ENCODE measurements at regions not wholly inside any gene's neighbourhood (a gene's known extent, or its start where the extent isn't known, plus 50 kb on each side); places are given as distances from the start of the nearest gene placed in this dataset.

DNA sequence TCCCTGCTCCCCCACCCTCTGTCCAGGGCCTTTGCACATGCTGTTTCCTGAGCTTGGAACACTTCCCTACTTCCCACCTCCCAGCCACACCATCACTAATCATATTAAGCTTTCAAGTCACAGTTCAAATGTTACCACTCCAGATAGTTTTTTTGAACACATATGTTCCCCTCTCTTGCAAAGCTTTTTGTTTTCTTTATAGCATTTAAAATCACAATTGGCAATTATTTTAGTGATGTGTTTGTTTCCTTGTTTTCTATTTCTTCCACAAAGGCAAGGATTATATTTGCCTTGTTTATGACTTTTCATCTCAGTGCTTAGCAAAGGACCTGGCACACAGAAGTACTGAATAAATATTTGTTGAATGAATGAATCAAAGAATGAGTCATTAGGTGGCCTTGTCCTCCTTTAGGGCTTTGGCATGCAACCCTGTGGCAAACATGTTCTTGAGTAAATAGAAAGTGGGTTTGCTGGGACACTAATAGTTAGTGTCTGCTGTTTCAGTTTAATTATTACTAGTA is 386.8 kb downstream of the FGF10 start:
- DNase-seq (ENCODE audit: low spot score) (peak; percentile 98), ATAC-seq (peak; percentile 90), FAIRE-seq (no peak)
- H3K4me2 ChIP-seq (ENCODE audit: low read depth, low read length), result peak overlapping the region; percentile 44
- no peak overlapping the region for H2AFZ ChIP-seq (ENCODE audit: low read length)
- BruUV-seq (replicated peaks), result no TSS peak
- H3K79me2 ChIP-seq (ENCODE audit: insufficient read depth, low read length), result no peaks in the 10 kb centered on the region
- peak overlapping the region; percentile 91 for H3K27ac ChIP-seq (ENCODE audit: extremely low read length, insufficient read depth, low read length)
- intact Hi-C loops (cut with micrococcal nuclease; ENCODE audit: unreplicated experiment), result no loop called here
- peaks cover 72% of the 10 kb centered on the region for H3K4me1 ChIP-seq (ENCODE audit: insufficient read depth, low read length)
- POLR2A ChIA-PET, result interaction anchor here (0.9 to 1.5 kb wide), 2 partner anchors 21 to 29 kb away, joined by 4 to 5 read pairs; no protein-coding TSS in a partner anchor
- H4K20me1 ChIP-seq (ENCODE audit: insufficient read depth, low read length), result no peaks in the 10 kb centered on the region
- peak overlapping the region; percentile 64 for H3K9ac ChIP-seq (ENCODE audit: insufficient read depth, low read depth, low read length)
- H3K4me3 ChIP-seq (replicated peaks in 1 of 3; ENCODE audit: insufficient read depth in 1 of 3, low read depth in 2 of 3, low read length in 3 of 3), result no peak overlapping the region
- in situ Hi-C loops (cut with HindIII; ENCODE audit: extremely low pct_ligation_motif_present, low pct_unique_long_range_greater_than_20kb), result no loop called here
- H3K27me3 ChIP-seq (ENCODE audit: control insufficient read depth in 1 of 2, insufficient read depth in 2 of 2, low read length in 2 of 2), result no peaks in the 10 kb centered on the region
- CTCF ChIA-PET (ENCODE audit: low intra/inter-chr PET ratio, low total read pairs), result no interaction called here
- no peaks in the 10 kb centered on the region for H3K9me3 ChIP-seq (ENCODE audit: low read length)
- H3K36me3 ChIP-seq (replicated peaks in 1 of 2; ENCODE audit: control insufficient read depth in 1 of 2, insufficient read depth in 2 of 2, low read length in 2 of 2), result no peaks in the 10 kb centered on the region
- TF ChIP-seq TCF12 (IDR thresholded peaks at IDR 0.05), result no peak
- TF ChIP-seq TCF12 (CRISPR knock-in tag; IDR thresholded peaks at IDR 0.05), result no peak
- TF ChIP-seq SMC3 (IDR thresholded peaks at IDR 0.05; ENCODE audit: low read length), result peak; percentile 4; the same call in 1 of the 2 replicates
- TF ChIP-seq, protein P1, sequence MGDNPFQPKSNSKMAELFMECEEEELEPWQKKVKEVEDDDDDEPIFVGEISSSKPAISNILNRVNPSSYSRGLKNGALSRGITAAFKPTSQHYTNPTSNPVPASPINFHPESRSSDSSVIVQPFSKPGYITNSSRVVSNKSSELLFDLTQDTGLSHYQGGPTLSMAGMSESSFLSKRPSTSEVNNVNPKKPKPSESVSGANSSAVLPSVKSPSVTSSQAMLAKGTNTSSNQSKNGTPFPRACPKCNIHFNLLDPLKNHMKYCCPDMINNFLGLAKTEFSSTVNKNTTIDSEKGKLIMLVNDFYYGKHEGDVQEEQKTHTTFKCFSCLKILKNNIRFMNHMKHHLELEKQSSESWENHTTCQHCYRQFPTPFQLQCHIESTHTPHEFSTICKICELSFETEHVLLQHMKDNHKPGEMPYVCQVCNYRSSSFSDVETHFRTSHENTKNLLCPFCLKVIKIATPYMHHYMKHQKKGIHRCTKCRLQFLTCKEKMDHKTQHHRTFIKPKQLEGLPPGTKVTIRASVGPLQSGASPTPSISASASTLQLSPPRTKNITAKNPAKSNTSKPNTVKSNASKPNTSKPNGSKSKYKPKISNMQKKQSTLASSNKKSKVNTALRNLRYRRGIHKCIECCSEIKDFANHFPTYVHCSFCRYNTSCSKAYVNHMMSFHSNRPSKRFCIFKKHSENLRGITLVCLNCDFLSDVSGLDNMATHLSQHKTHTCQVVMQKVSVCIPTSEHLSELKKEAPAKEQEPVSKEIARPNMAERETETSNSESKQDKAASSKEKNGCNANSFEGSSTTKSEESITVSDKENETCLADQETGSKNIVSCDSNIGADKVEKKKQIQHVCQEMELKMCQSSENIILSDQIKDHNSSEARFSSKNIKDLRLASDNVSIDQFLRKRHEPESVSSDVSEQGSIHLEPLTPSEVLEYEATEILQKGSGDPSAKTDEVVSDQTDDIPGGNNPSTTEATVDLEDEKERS (CRISPR knock-in tag; IDR thresholded peaks at IDR 0.05), result 0 out of 2 replicates have a peak, but pooled peaks have one; percentile 18
- TF ChIP-seq ZNF879 (CRISPR knock-in tag; IDR thresholded peaks at IDR 0.05), result no peak
- TF ChIP-seq JUND (CRISPR knock-in tag; IDR thresholded peaks at IDR 0.05), result peak; percentile 98
- TF ChIP-seq, protein P2, sequence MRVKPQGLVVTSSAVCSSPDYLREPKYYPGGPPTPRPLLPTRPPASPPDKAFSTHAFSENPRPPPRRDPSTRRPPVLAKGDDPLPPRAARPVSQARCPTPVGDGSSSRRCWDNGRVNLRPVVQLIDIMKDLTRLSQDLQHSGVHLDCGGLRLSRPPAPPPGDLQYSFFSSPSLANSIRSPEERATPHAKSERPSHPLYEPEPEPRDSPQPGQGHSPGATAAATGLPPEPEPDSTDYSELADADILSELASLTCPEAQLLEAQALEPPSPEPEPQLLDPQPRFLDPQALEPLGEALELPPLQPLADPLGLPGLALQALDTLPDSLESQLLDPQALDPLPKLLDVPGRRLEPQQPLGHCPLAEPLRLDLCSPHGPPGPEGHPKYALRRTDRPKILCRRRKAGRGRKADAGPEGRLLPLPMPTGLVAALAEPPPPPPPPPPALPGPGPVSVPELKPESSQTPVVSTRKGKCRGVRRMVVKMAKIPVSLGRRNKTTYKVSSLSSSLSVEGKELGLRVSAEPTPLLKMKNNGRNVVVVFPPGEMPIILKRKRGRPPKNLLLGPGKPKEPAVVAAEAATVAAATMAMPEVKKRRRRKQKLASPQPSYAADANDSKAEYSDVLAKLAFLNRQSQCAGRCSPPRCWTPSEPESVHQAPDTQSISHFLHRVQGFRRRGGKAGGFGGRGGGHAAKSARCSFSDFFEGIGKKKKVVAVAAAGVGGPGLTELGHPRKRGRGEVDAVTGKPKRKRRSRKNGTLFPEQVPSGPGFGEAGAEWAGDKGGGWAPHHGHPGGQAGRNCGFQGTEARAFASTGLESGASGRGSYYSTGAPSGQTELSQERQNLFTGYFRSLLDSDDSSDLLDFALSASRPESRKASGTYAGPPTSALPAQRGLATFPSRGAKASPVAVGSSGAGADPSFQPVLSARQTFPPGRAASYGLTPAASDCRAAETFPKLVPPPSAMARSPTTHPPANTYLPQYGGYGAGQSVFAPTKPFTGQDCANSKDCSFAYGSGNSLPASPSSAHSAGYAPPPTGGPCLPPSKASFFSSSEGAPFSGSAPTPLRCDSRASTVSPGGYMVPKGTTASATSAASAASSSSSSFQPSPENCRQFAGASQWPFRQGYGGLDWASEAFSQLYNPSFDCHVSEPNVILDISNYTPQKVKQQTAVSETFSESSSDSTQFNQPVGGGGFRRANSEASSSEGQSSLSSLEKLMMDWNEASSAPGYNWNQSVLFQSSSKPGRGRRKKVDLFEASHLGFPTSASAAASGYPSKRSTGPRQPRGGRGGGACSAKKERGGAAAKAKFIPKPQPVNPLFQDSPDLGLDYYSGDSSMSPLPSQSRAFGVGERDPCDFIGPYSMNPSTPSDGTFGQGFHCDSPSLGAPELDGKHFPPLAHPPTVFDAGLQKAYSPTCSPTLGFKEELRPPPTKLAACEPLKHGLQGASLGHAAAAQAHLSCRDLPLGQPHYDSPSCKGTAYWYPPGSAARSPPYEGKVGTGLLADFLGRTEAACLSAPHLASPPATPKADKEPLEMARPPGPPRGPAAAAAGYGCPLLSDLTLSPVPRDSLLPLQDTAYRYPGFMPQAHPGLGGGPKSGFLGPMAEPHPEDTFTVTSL (CRISPR knock-in tag; IDR thresholded peaks at IDR 0.05; ENCODE audit: borderline replicate concordance), result peak; percentile 98
- TF ChIP-seq, protein P3, sequence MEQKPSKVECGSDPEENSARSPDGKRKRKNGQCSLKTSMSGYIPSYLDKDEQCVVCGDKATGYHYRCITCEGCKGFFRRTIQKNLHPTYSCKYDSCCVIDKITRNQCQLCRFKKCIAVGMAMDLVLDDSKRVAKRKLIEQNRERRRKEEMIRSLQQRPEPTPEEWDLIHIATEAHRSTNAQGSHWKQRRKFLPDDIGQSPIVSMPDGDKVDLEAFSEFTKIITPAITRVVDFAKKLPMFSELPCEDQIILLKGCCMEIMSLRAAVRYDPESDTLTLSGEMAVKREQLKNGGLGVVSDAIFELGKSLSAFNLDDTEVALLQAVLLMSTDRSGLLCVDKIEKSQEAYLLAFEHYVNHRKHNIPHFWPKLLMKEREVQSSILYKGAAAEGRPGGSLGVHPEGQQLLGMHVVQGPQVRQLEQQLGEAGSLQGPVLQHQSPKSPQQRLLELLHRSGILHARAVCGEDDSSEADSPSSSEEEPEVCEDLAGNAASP (CRISPR knock-in tag; IDR thresholded peaks at IDR 0.05; ENCODE audit: borderline replicate concordance), result peak; percentile 92
- TF ChIP-seq, protein P4, sequence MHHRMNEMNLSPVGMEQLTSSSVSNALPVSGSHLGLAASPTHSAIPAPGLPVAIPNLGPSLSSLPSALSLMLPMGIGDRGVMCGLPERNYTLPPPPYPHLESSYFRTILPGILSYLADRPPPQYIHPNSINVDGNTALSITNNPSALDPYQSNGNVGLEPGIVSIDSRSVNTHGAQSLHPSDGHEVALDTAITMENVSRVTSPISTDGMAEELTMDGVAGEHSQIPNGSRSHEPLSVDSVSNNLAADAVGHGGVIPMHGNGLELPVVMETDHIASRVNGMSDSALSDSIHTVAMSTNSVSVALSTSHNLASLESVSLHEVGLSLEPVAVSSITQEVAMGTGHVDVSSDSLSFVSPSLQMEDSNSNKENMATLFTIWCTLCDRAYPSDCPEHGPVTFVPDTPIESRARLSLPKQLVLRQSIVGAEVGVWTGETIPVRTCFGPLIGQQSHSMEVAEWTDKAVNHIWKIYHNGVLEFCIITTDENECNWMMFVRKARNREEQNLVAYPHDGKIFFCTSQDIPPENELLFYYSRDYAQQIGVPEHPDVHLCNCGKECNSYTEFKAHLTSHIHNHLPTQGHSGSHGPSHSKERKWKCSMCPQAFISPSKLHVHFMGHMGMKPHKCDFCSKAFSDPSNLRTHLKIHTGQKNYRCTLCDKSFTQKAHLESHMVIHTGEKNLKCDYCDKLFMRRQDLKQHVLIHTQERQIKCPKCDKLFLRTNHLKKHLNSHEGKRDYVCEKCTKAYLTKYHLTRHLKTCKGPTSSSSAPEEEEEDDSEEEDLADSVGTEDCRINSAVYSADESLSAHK (CRISPR knock-in tag; IDR thresholded peaks at IDR 0.05; ENCODE audit: borderline replicate concordance), result no peak
- TF ChIP-seq ISL2 (CRISPR knock-in tag; IDR thresholded peaks at IDR 0.05), result peak; percentile 96

All from HepG2 (cell line).